PC-9 (cell line): ENCODE measurements at regions not wholly inside any gene's neighbourhood (a gene's known extent, or its start where the extent isn't known, plus 50 kb on each side); places are given as distances from the start of the nearest gene placed in this dataset.

ENCODE experiments used
- CTCF ChIP-seq: fragments of 200-600 bp; sonication (generic); conservative IDR thresholded peaks from 2 replicates; pipeline ENCODE4 v1.6.1; 2017; ENCODE audit warnings: mixed run types, antibody characterized with exemption, mild to moderate bottlenecking, moderate library complexity
- EZH2 ChIP-seq: fragments of 200-600 bp; sonication (generic); IDR thresholded peaks from 2 replicates; pipeline ENCODE4 v1.8.0; 2017; ENCODE audit warnings: antibody characterized with exemption, low read depth

- TF ChIP-seq CTCF (no peak), EZH2 (no peak)
These were observed 53.5 kb upstream of the TARBP1 start for GRCh38 chr1:234532503-234532922.
